PC-9 (cell line): ENCODE measurements at regions not wholly inside any gene's neighbourhood (a gene's known extent, or its start where the extent isn't known, plus 50 kb on each side); places are given as distances from the start of the nearest gene placed in this dataset.

Experiments used
- BruUV-seq: library from RNA; stranded (reverse); fragments of 400-500 nt; replicated peaks from 2 replicates; lab custom pipeline; 2021; lab: Mats Ljungman, UMichigan
- CTCF ChIA-PET: fragments of 300-600 bp; sonication (Branson Sonifier 250); formaldehyde crosslinking; loops from one replicate; lab custom pipeline; 2022; ENCODE audit warnings: antibody characterized with exemption; lab: Charles Lee
- POLR2A ChIA-PET: fragments of 300-600 bp; sonication (Branson Sonifier 250); formaldehyde crosslinking; loops from one replicate; lab custom pipeline; 2022; ENCODE audit warnings: antibody characterized with exemption; ENCODE audit not compliant: unreplicated experiment; lab: Charles Lee
- DNase-seq, 2 experiments: peaks; one replicate each; pipeline versions ENCODE4 v3.0.0 to v3.0.0-alpha.2; 2015 to 2022; ENCODE audit warnings: mixed read lengths in 1 of 2
- H2AFZ ChIP-seq: fragments of 200-600 bp; sonication (generic); 2 replicates; pipeline ENCODE4 v1.8.1; 2017; ENCODE audit warnings: antibody characterized with exemption
- H3F3A ChIP-seq: fragments of 200-600 bp; sonication (generic); 2 replicates; pipeline ENCODE4 v1.8.1; 2017; ENCODE audit warnings: antibody characterized with exemption, mild to moderate bottlenecking, low read depth; ENCODE audit not compliant: insufficient read depth
- H3K27ac ChIP-seq: fragments of 200-600 bp; sonication (generic); 2 replicates; pipeline ENCODE4 v1.6.1; 2016; ENCODE audit warnings: mixed run types
- H3K27me3 ChIP-seq: fragments of 200-600 bp; sonication (generic); 2 replicates; pipeline ENCODE4 v1.6.1; 2016; ENCODE audit warnings: low read depth, mixed run types; ENCODE audit not compliant: insufficient read depth
- H3K36me3 ChIP-seq: fragments of 200-600 bp; sonication (generic); 2 replicates; pipeline ENCODE4 v1.6.1; 2016; ENCODE audit warnings: low read depth, mixed run types
- H3K4me1 ChIP-seq: fragments of 200-600 bp; sonication (generic); replicated peaks from 2 replicates; pipeline ENCODE4 v1.6.1; 2016; ENCODE audit warnings: mixed run types; ENCODE audit not compliant: insufficient read depth
- H3K4me2 ChIP-seq: fragments of 200-600 bp; sonication (generic); 2 replicates; pipeline ENCODE4 v1.6.1; 2017; ENCODE audit warnings: mixed run types
- H3K4me3 ChIP-seq: fragments of 200-600 bp; sonication (generic); 2 replicates; pipeline ENCODE4 v1.6.1; 2016; ENCODE audit warnings: mixed run types
- H3K79me2 ChIP-seq: fragments of 200-600 bp; sonication (generic); 2 replicates; pipeline ENCODE4 v1.6.1; 2017; ENCODE audit warnings: low read depth, mixed run types
- H3K9me2 ChIP-seq: fragments of 200-600 bp; sonication (generic); 2 replicates; pipeline ENCODE4 v1.8.1; 2017; ENCODE audit warnings: mild to moderate bottlenecking; ENCODE audit not compliant: insufficient read depth
- H3K9me3 ChIP-seq: fragments of 200-600 bp; sonication (generic); 2 replicates; pipeline ENCODE4 v1.8.1; 2016; ENCODE audit warnings: low read depth; ENCODE audit not compliant: insufficient read depth
- H4K20me1 ChIP-seq: fragments of 200-600 bp; sonication (generic); 2 replicates; pipeline ENCODE4 v1.8.1; 2017; ENCODE audit not compliant: insufficient read depth
- CTCF ChIP-seq: fragments of 200-600 bp; sonication (generic); conservative IDR thresholded peaks from 2 replicates; pipeline ENCODE4 v1.6.1; 2017; ENCODE audit warnings: mixed run types, antibody characterized with exemption, mild to moderate bottlenecking, moderate library complexity
- EZH2 ChIP-seq: fragments of 200-600 bp; sonication (generic); IDR thresholded peaks from 2 replicates; pipeline ENCODE4 v1.8.0; 2017; ENCODE audit warnings: antibody characterized with exemption, low read depth
- intact Hi-C: fragments of 100-400 bp; cut with micrococcal nuclease; formaldehyde crosslinking; loops from one replicate; pipeline ENCODE4 v1.10.0; 2022; ENCODE audit not compliant: unreplicated experiment

DNA sequence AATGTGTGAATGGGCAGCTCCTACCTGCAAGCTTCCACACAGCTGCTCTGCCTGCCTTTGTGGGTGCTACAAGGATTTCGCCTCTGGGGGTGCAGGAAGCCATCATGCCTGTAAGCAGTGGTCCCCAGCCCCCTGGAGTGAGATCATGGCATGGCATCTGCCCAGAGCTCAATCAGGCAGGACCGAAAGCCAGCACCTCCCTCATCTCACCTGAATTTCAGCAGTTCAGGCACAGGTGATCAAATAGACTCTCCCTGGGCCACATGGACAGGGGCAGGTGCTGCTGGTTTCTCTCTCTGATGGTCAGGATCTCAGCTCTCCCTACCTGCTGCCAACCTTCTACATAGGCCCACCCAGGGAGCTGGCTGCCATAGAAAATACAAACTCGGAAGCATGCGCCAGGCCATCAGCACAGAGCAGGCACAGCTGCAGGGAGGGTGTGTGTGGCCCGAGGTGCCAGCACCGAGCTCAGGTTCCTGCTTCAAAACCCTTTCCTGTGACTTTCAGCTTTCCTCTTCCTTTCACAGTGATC is 133.2 kb upstream of the ID2 start:
- CTCF ChIA-PET, result no interaction called here

GRCh38 chr2:8549273-8549922 is 132.5 kb upstream of the ID2 start:
- Histone ChIP-seq H3K4me3 (no peak overlapping the region), H3K79me2 (no peaks in the 10 kb centered on the region), H3K27ac (no peak overlapping the region), H3K36me3 (no peaks in the 10 kb centered on the region), H3K27me3 (peaks cover 97% of the 10 kb centered on the region), H3F3A (no peaks in the 10 kb centered on the region), H4K20me1 (no peaks in the 10 kb centered on the region), H3K9me3 (no peaks in the 10 kb centered on the region), H3K4me1 (no peaks in the 10 kb centered on the region), H3K4me2 (no peak overlapping the region), H3K9me2 (no peaks in the 10 kb centered on the region), H2AFZ (no peak overlapping the region)
- intact Hi-C loops, result no loop called here
- DNase-seq, result no peak
- no TSS peak for BruUV-seq
- ChIA-PET POLR2A (no interaction called here), CTCF (no interaction called here)
- TF ChIP-seq EZH2 (no peak), CTCF (no peak)

More for the DNA sequence above, 133.2 kb upstream of the ID2 start:
- intact Hi-C loops, result no loop called here
- DNase-seq, result no peak
- Histone ChIP-seq H2AFZ (no peak overlapping the region), H3K4me3 (no peak overlapping the region), H3K27ac (no peak overlapping the region), H3K4me1 (no peaks in the 10 kb centered on the region), H3K36me3 (no peaks in the 10 kb centered on the region), H4K20me1 (no peaks in the 10 kb centered on the region), H3K9me3 (no peaks in the 10 kb centered on the region), H3K9me2 (no peaks in the 10 kb centered on the region), H3K79me2 (no peaks in the 10 kb centered on the region), H3K4me2 (no peak overlapping the region), H3F3A (no peaks in the 10 kb centered on the region), H3K27me3 (peaks cover 97% of the 10 kb centered on the region)
- TF ChIP-seq EZH2 (no peak), CTCF (no peak)
- no TSS peak for BruUV-seq
- POLR2A ChIA-PET, result no interaction called here

- H3K27ac ChIP-seq, result no peak overlapping the region
- intact Hi-C loops, result no loop called here
- ChIA-PET CTCF (no interaction called here), POLR2A (no interaction called here)
- H3F3A ChIP-seq, result no peaks in the 10 kb centered on the region
- no peaks in the 10 kb centered on the region for H4K20me1 ChIP-seq
- no peaks in the 10 kb centered on the region for H3K79me2 ChIP-seq
- H3K4me1 ChIP-seq, result no peaks in the 10 kb centered on the region
- no peak for DNase-seq
- H3K9me2 ChIP-seq, result no peaks in the 10 kb centered on the region
- H3K9me3 ChIP-seq, result no peaks in the 10 kb centered on the region
- no TSS peak for BruUV-seq
- no peak overlapping the region for H3K4me3 ChIP-seq
- no peak overlapping the region for H2AFZ ChIP-seq
- no peaks in the 10 kb centered on the region for H3K36me3 ChIP-seq
- peaks cover 95% of the 10 kb centered on the region for H3K27me3 ChIP-seq
- no peak overlapping the region for H3K4me2 ChIP-seq
- no peak for TF ChIP-seq EZH2
- no peak for TF ChIP-seq CTCF
Observed at GRCh38 chr2:8549942-8550341, 131.9 kb upstream of the ID2 start.
